HCT116 (cell line): ENCODE measurements at regions not wholly inside any gene's neighbourhood (a gene's known extent, or its start where the extent isn't known, plus 50 kb on each side); places are given as distances from the start of the nearest gene placed in this dataset.

ENCODE experiments used
- CEBPB ChIP-seq: IDR thresholded peaks from 2 replicates; pipeline ENCODE4 v1.6.1; 2012; ENCODE audit warnings: low read depth
- ELF1 ChIP-seq: IDR thresholded peaks from 2 replicates; pipeline ENCODE4 v1.6.1; 2012; ENCODE audit warnings: low read depth, borderline replicate concordance
- EZH2 ChIP-seq: fragments of 200-600 bp; sonication (generic); IDR thresholded peaks from 2 replicates; pipeline ENCODE4 v1.6.1; 2017; ENCODE audit warnings: antibody characterized with exemption, mixed run types
- POLR2A ChIP-seq: IDR thresholded peaks from 2 replicates; pipeline ENCODE4 v1.7.0; 2011; ENCODE audit warnings: borderline replicate concordance; ENCODE audit not compliant: insufficient read depth, insufficient read length; ENCODE audit errors: extremely low read depth
- POLR2AphosphoS5 ChIP-seq: IDR thresholded peaks from 2 replicates; pipeline ENCODE4 v1.6.1; 2011; ENCODE audit warnings: mild to moderate bottlenecking, low read depth, low read length, moderate library complexity
- RAD21 ChIP-seq: IDR thresholded peaks from 2 replicates; pipeline ENCODE4 v1.6.1; 2012; ENCODE audit warnings: low read depth, mild to moderate bottlenecking
- TF ChIP-seq, protein P1 (sequence below), 3 experiments: fragments of 200-600 bp in 1 of 3; sonication (generic) in 1 of 3; IDR thresholded peaks in 2 of 3; conservative IDR thresholded peaks in 1 of 3; 2 replicates each; pipeline ENCODE4 v1.5.1; 2012 to 2017; ENCODE audit warnings: low read depth in 2 of 3, low read length in 2 of 3, antibody characterized with exemption in 1 of 3, borderline replicate concordance in 1 of 3, control low read depth in 1 of 3, mild to moderate bottlenecking in 1 of 3, mixed read lengths in 1 of 3, mixed run types in 1 of 3, moderate library complexity in 1 of 3; ENCODE audit not compliant: insufficient read depth in 1 of 3

DNA sequence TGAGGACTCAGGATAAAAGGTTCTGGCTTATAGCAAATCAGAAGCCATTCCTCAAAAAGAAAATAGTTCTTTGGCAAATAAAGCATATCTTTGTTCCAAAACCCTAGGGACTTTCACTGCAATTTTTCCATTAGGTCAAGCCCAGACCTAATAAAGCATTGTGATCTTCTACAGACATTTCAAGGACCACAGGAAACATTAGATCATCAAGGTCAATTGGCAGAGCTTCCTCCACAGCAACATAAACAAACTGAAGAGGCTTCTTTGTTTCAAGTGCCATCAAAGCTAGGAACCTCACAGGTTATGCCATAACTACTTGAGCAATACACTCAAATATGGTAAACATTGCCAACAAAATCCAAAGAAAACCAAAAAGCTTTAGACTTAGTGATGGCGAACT lies 144.9 kb downstream of the ANXA5 start:
- TF ChIP-seq RAD21 = no peak
- TF ChIP-seq, protein P1, sequence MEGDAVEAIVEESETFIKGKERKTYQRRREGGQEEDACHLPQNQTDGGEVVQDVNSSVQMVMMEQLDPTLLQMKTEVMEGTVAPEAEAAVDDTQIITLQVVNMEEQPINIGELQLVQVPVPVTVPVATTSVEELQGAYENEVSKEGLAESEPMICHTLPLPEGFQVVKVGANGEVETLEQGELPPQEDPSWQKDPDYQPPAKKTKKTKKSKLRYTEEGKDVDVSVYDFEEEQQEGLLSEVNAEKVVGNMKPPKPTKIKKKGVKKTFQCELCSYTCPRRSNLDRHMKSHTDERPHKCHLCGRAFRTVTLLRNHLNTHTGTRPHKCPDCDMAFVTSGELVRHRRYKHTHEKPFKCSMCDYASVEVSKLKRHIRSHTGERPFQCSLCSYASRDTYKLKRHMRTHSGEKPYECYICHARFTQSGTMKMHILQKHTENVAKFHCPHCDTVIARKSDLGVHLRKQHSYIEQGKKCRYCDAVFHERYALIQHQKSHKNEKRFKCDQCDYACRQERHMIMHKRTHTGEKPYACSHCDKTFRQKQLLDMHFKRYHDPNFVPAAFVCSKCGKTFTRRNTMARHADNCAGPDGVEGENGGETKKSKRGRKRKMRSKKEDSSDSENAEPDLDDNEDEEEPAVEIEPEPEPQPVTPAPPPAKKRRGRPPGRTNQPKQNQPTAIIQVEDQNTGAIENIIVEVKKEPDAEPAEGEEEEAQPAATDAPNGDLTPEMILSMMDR (IDR thresholded peaks at IDR 0.05 in 2 of 3, conservative IDR thresholded peaks at IDR 0.05 in 1 of 3; ENCODE audit: borderline replicate concordance in 1 of 3, insufficient read depth in 1 of 3, low read depth in 2 of 3, low read length in 2 of 3) = no peak
- no peak for TF ChIP-seq POLR2A
- no peak for TF ChIP-seq POLR2AphosphoS5
- no peak for TF ChIP-seq ELF1
- no peak for TF ChIP-seq EZH2
- no peak for TF ChIP-seq CEBPB
